ENCODE measurements at regions not wholly inside any gene's neighbourhood (a gene's known extent, or its start where the extent isn't known, plus 50 kb on each side); places are given as distances from the start of the nearest gene placed in this dataset.

DNA sequence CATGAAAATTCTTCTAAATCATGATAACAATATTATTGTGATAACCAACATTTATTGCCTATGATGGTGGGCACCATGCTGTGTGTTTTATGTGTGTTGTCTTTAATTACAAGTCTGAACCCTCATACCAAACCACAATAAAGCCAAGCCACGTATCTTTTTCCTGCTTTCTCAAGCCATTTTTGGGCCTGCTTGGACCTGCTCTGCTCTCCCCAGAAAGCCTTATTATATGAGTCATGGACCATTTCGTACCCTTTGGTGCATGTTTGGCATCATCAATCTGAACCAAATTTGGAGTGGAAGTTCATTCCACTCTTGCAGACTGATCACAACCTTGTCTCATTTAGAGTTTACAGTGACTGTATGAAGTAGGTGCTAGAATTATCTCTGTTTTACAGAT lies 87.3 kb upstream of the CD53 start:
- TF ChIP-seq, protein P1, sequence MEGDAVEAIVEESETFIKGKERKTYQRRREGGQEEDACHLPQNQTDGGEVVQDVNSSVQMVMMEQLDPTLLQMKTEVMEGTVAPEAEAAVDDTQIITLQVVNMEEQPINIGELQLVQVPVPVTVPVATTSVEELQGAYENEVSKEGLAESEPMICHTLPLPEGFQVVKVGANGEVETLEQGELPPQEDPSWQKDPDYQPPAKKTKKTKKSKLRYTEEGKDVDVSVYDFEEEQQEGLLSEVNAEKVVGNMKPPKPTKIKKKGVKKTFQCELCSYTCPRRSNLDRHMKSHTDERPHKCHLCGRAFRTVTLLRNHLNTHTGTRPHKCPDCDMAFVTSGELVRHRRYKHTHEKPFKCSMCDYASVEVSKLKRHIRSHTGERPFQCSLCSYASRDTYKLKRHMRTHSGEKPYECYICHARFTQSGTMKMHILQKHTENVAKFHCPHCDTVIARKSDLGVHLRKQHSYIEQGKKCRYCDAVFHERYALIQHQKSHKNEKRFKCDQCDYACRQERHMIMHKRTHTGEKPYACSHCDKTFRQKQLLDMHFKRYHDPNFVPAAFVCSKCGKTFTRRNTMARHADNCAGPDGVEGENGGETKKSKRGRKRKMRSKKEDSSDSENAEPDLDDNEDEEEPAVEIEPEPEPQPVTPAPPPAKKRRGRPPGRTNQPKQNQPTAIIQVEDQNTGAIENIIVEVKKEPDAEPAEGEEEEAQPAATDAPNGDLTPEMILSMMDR (conservative IDR thresholded peaks at IDR 0.05; ENCODE audit: low read depth, low read length), result no peak
- H3K4me3 ChIP-seq (ENCODE audit: low read length), result no peak overlapping the region
- no peak for DNase-seq (ENCODE audit: low read depth)

DNA sequence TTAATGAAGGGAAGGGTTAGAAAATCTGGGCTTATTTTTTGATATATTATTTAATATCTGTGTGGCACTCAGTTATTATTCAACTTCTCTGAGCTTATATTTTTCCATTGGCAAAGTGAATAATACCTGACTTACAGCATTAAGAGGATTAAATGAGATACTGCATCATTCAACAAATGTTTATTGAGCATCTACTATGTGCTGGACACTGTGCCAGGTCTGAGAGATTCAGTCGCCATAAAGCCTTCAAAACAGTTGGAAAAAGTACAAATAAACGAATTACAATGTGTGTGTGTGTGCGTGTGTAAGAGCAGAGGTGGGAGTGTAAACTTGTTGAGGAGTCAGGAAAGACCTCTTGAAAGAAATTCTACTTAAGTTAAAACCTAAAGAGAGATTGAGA lies 87.9 kb upstream of the CD53 start:
- DNase-seq (ENCODE audit: low read depth), result no peak
- H3K4me3 ChIP-seq (ENCODE audit: low read length), result no peak overlapping the region
- TF ChIP-seq, protein P1 (conservative IDR thresholded peaks at IDR 0.05; ENCODE audit: low read depth, low read length), result no peak

DNA sequence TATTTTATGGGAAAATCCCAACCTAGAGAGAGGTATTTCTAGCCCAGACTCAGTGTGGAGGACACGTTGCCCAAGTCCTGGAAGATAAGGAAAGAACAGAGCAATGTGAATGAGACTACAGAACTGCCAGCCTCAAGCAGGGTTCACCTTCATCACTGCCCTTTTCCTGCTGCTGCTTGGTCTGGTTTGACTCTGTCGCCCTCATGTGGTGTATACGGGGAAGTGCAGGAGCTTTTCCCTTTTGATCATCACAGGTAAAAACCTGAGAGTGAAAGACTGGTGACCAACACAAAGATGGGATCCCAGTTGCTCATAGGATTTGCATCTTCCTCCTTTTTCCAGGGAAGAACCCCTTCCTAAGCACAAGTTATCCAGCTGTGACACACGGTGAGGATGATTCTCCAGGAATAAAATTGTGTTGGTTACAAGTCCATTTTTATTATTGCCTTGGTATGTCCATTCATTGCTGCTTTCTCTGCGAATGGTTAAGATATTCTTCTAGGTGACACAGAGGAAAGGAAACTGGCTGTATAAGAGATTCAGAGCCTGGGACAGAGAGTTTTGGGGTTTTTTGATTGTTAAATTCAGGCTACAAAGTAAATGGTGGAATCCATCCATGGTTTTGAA lies 89.5 kb upstream of the CD53 start:
- H3K4me3 ChIP-seq (ENCODE audit: low read length), result no peak overlapping the region
- TF ChIP-seq, protein P1 (conservative IDR thresholded peaks at IDR 0.05; ENCODE audit: low read depth, low read length), result peak; percentile 99
- peak; percentile 2 for DNase-seq (ENCODE audit: low read depth)

DNA sequence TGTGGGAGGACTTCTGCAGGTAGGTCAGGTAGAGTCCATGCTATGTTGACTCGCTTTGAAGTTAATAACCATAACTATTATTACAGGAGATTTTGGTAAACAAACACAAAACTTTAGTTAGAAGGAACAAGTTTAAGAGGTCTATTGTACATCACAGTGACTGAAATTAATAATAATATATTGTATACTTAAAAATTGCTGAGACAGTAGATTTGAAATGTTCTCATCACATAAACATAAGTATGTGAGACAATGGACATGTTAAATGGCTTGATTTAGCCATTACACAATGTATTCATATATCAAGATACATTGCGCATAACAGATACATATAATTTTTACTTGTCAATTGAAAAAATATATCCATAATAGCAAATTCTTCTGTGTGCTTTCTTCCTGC lies 91.4 kb upstream of the CD53 start:
- H3K4me3 ChIP-seq (ENCODE audit: low read length), result no peak overlapping the region
- no peak for DNase-seq (ENCODE audit: low read depth)
- TF ChIP-seq, protein P1 (conservative IDR thresholded peaks at IDR 0.05; ENCODE audit: low read depth, low read length), result no peak

DNA sequence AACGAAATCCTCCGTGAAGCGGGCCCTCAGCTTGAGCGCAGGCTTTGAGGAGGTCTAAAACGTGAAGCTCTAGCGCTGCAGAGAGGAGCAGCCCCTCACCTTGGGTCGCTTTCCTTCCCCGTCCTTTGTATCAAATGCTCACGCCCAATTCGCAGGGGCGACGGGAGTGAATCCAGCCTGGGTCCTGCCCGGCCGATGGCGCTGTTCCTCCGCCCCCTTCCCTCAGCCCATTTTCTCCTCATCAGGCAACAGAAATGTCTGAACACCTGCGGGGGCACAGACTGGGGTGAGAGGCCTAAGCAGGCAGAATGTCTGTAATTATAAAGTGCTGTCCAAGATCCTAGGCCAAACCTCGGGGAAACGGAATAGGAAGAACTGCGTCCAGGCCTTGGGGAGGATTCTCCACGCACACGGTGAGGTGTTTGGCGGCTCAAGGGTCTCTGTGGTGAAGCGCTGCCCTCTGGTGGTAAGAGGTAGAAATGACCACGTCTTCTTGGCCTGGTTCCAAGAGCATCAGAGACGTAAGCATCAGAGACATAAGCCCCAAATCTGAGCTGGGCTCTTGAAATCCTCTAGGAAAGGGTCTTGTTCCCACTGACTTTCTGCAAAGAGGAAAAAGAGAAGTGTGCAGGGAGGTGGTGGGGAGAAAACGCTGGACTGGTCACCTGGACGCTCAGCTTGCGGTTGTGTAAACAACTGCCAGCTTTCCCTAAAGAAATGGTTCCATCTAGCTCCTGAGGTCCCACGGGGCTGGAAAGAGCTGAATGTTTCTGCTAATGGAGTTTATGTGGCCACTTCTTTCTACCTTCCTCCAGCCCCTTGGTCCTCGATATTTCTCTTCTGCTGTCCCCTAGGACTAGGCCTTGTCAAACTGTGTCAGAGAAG lies 92.1 kb upstream of the CD53 start:
- DNase-seq (ENCODE audit: low read depth), result peak; percentile 15

DNA sequence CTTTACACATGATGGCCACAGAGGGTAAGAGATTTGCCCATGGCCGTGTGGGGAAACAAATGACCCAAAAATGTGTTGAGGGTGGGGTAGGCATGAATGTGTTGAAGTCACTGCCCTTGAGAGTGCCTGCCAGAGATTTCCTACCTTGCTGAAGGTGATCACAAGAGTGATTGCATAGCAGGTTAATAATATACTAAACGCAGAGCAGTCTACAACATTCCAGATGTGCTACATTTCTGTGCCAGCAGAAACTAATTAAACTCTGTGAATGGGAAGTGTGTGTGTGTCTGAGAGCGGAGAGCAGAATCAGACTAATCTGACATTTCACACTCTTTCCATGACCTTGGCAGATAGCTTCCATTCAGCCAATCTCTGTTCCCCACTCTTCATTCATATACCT lies 93.3 kb upstream of the CD53 start:
- no peak for DNase-seq (ENCODE audit: low read depth)
- TF ChIP-seq, protein P1 (conservative IDR thresholded peaks at IDR 0.05; ENCODE audit: low read depth, low read length), result no peak

More for the DNA sequence above, 92.1 kb upstream of the CD53 start:
- H3K4me3 ChIP-seq (ENCODE audit: low read length), result no peak overlapping the region
- TF ChIP-seq, protein P1 (conservative IDR thresholded peaks at IDR 0.05; ENCODE audit: low read depth, low read length), result peak; percentile 84

More for the DNA sequence above, 93.3 kb upstream of the CD53 start:
- H3K4me3 ChIP-seq (ENCODE audit: low read length), result no peak overlapping the region
